IPS DF 6.9 (cell line): ENCODE measurements at regions not wholly inside any gene's neighbourhood (a gene's known extent, or its start where the extent isn't known, plus 50 kb on each side); places are given as distances from the start of the nearest gene placed in this dataset.

ENCODE experiments used
- DNase-seq: peaks from one replicate; pipeline ENCODE4 v3.0.0-alpha.2; 2013; ENCODE audit warnings: low read depth, low spot score
- H3K27ac ChIP-seq: one replicate; pipeline ENCODE4 v1.5.1; 2013; ENCODE audit warnings: low read length, control low read depth
- H3K27me3 ChIP-seq: 2 replicates; pipeline ENCODE4 v1.6.1; 2013; ENCODE audit warnings: mild to moderate bottlenecking, low read length; ENCODE audit not compliant: control insufficient read depth, insufficient read depth
- H3K36me3 ChIP-seq: 2 replicates; pipeline ENCODE4 v1.6.1; 2013; ENCODE audit warnings: low read length; ENCODE audit not compliant: control insufficient read depth, insufficient read depth
- H3K4me1 ChIP-seq: 2 replicates; pipeline ENCODE4 v1.6.1; 2013; ENCODE audit warnings: low read length; ENCODE audit not compliant: control insufficient read depth, insufficient read depth
- H3K4me3 ChIP-seq: 2 replicates; pipeline ENCODE4 v1.5.1; 2013; ENCODE audit warnings: mild to moderate bottlenecking, low read length
- H3K9me3 ChIP-seq: 2 replicates; pipeline ENCODE4 v1.6.1; 2013; ENCODE audit warnings: low read length, inconsistent platforms; ENCODE audit not compliant: control insufficient read depth, insufficient read depth
- WGBS: extraction: QIAGEN DNeasy Blood & Tissue Kit; methylation state at CpG from one replicate; pipeline ENCODE4 v1.1.7; 2013; ENCODE audit warnings: mixed read lengths, missing lambda C conversion rate; ENCODE audit not compliant: insufficient read length, insufficient coverage; 5-methylcytosine and 5-hydroxymethylcytosine counted together

- Histone ChIP-seq H3K4me1 (no peaks in the 10 kb centered on the region), H3K9me3 (no peaks in the 10 kb centered on the region), H3K27me3 (peaks cover 9% of the 10 kb centered on the region; the same call in 1 of the 2 replicates), H3K4me3 (no peak overlapping the region), H3K27ac (no peak overlapping the region), H3K36me3 (no peaks in the 10 kb centered on the region)
- no peak for DNase-seq
- WGBS = no CpG with 5 or more reads among the region's 4 CpGs
Observed at GRCh38 chr3:107428051-107428858, 51.0 kb downstream of the CCDC54 start.

GRCh38 chr3:107429320-107430181 is 52.3 kb downstream of the CCDC54 start:
- no peak for DNase-seq
- Histone ChIP-seq H3K9me3 (no peaks in the 10 kb centered on the region), H3K36me3 (no peaks in the 10 kb centered on the region), H3K4me3 (peak overlapping the region; percentile 54; the same call in 1 of the 2 replicates), H3K27me3 (peaks cover 9% of the 10 kb centered on the region; the same call in 1 of the 2 replicates), H3K4me1 (no peaks in the 10 kb centered on the region), H3K27ac (no peak overlapping the region)
- no CpG with 5 or more reads among the region's 37 CpGs for WGBS

- no peak for DNase-seq
Observed at GRCh38 chr3:107430214-107430995, 53.2 kb downstream of the CCDC54 start.

GRCh38 chr3:107430996-107431245 is 53.7 kb downstream of the CCDC54 start:
- no peak for DNase-seq
- peaks cover 9% of the 10 kb centered on the region; the same call in 1 of the 2 replicates for H3K27me3 ChIP-seq
- H3K36me3 ChIP-seq = no peaks in the 10 kb centered on the region
- H3K9me3 ChIP-seq = no peaks in the 10 kb centered on the region
- peak overlapping the region; percentile 73; the same call in 1 of the 2 replicates for H3K4me3 ChIP-seq
- H3K27ac ChIP-seq = no peak overlapping the region
- no peaks in the 10 kb centered on the region for H3K4me1 ChIP-seq
- WGBS = no CpG with 5 or more reads among the region's 16 CpGs

More at GRCh38 chr3:107430214-107430995, 53.2 kb downstream of the CCDC54 start:
- Histone ChIP-seq H3K27me3 (peaks cover 9% of the 10 kb centered on the region; the same call in 1 of the 2 replicates), H3K4me1 (no peaks in the 10 kb centered on the region), H3K36me3 (no peaks in the 10 kb centered on the region), H3K4me3 (peak overlapping the region; percentile 73; the same call in 1 of the 2 replicates), H3K27ac (no peak overlapping the region), H3K9me3 (no peaks in the 10 kb centered on the region)
- no CpG with 5 or more reads among the region's 23 CpGs for WGBS

GRCh38 chr3:107431246-107432012 is 54.2 kb downstream of the CCDC54 start:
- peaks cover 9% of the 10 kb centered on the region; the same call in 1 of the 2 replicates for H3K27me3 ChIP-seq
- no peaks in the 10 kb centered on the region for H3K9me3 ChIP-seq
- peak overlapping the region; percentile 73; the same call in 1 of the 2 replicates for H3K4me3 ChIP-seq
- no peaks in the 10 kb centered on the region for H3K36me3 ChIP-seq
- no peaks in the 10 kb centered on the region for H3K4me1 ChIP-seq
- WGBS = no CpG with 5 or more reads among the region's 83 CpGs
- H3K27ac ChIP-seq = no peak overlapping the region
- DNase-seq = no peak

GRCh38 chr3:107432013-107432515 is 54.8 kb downstream of the CCDC54 start:
- no peaks in the 10 kb centered on the region for H3K4me1 ChIP-seq
- peaks cover 9% of the 10 kb centered on the region; the same call in 1 of the 2 replicates for H3K27me3 ChIP-seq
- H3K36me3 ChIP-seq = no peaks in the 10 kb centered on the region
- no peak for DNase-seq
- no CpG with 5 or more reads among the region's 20 CpGs for WGBS
- H3K27ac ChIP-seq = no peak overlapping the region
- H3K4me3 ChIP-seq = peak overlapping the region; percentile 73; the same call in 1 of the 2 replicates
- no peaks in the 10 kb centered on the region for H3K9me3 ChIP-seq

DNA sequence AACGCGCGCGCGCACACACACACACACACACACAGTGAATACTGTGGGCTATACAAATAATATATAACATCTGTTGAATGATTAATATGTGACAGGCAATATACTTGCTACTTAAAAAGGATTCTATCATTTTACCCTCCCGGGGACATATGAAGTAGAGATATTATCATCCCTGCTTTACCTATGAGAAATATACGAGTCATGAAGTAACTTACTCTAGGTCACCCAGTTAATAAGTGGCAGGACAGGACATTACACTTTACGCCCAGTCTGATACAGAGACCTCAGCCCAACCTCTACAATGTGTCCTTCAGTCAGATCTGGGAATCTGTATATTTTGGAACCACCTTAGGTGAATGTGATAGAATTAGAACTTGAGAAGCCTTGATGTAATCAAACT is 55.4 kb downstream of the CCDC54 start:
- no peak for DNase-seq
- H3K27ac ChIP-seq = no peak overlapping the region
- no peaks in the 10 kb centered on the region for H3K4me1 ChIP-seq
- H3K9me3 ChIP-seq = no peaks in the 10 kb centered on the region
- no peaks in the 10 kb centered on the region for H3K36me3 ChIP-seq
- H3K27me3 ChIP-seq = peaks cover 9% of the 10 kb centered on the region; the same call in 1 of the 2 replicates
- no peak overlapping the region for H3K4me3 ChIP-seq
- WGBS = no CpG with 5 or more reads among the region's 8 CpGs

GRCh38 chr3:107436029-107436428 is 58.8 kb downstream of the CCDC54 start:
- Histone ChIP-seq H3K4me1 (no peaks in the 10 kb centered on the region), H3K27me3 (no peaks in the 10 kb centered on the region; the same call in 1 of the 2 replicates), H3K36me3 (no peaks in the 10 kb centered on the region), H3K27ac (no peak overlapping the region), H3K4me3 (no peak overlapping the region), H3K9me3 (no peaks in the 10 kb centered on the region)
- DNase-seq = no peak

DNA sequence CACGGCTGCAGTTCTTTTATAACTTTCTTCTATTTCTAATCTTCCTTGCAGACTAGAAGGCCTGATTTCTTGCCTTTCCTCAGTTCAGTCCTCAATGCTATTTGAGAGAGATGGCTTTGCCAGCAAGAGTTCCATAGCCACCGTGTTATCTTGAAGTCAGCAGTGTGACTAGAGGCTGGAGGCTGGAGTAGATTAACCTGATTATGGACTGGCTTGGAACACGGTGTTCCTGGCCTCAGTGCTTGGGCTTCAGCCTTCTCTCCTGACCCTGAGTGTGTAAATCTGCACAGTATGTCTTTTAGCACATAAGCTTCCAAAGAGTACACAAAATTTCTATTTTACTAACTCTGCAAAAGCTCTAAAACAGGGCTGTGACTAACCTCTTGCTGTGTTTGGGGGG is 61.4 kb downstream of the CCDC54 start:
- no peaks in the 10 kb centered on the region for H3K36me3 ChIP-seq
- no peak for DNase-seq
- H3K9me3 ChIP-seq = no peaks in the 10 kb centered on the region
- H3K27me3 ChIP-seq = no peaks in the 10 kb centered on the region
- no peak overlapping the region for H3K27ac ChIP-seq
- WGBS = no CpG with 5 or more reads among the region's 3 CpGs
- no peak overlapping the region for H3K4me3 ChIP-seq
- peaks cover 4% of the 10 kb centered on the region; the same call in 1 of the 2 replicates for H3K4me1 ChIP-seq
